K562 (cell line): ENCODE measurements at regions not wholly inside any gene's neighbourhood (a gene's known extent, or its start where the extent isn't known, plus 50 kb on each side); places are given as distances from the start of the nearest gene placed in this dataset.

Source experiments
- GTF2A2 ChIP-seq: IDR thresholded peaks from 2 replicates; pipeline ENCODE4 v1.6.1; 2016; ENCODE audit warnings: mild to moderate bottlenecking, missing genetic modification characterization, missing compliant biosample characterization
- NFE2L1 ChIP-seq: fragments of 450-650 bp; IDR thresholded peaks from 2 replicates; pipeline ENCODE4 v1.6.1; 2016; ENCODE audit warnings: missing genetic modification characterization, low read depth, mild to moderate bottlenecking, missing compliant biosample characterization, moderate library complexity, borderline replicate concordance
- RBBP5 ChIP-seq: fragments of 200-600 bp; sonication (generic); IDR thresholded peaks from 2 replicates; pipeline ENCODE4 v1.6.1; 2012; ENCODE audit warnings: borderline replicate concordance, mild to moderate bottlenecking, low read length, control low read depth, inconsistent platforms; ENCODE audit not compliant: insufficient read depth, poor library complexity, severe bottlenecking
- SPI1 ChIP-seq: IDR thresholded peaks from 2 replicates; pipeline ENCODE4 v1.6.1; 2011; ENCODE audit warnings: low read depth, low read length, control low read depth, borderline replicate concordance
- YY1 ChIP-seq, 3 experiments: IDR thresholded peaks; 2 replicates each; pipeline ENCODE4 v1.6.1; 2011; ENCODE audit warnings: low read length in 2 of 3, mild to moderate bottlenecking in 2 of 3, moderate library complexity in 2 of 3, borderline replicate concordance in 1 of 3, control low read depth in 1 of 3, low read depth in 1 of 3; ENCODE audit not compliant: insufficient read depth in 3 of 3, insufficient replicate concordance in 2 of 3, control insufficient read depth in 1 of 3, insufficient read length in 1 of 3; ENCODE audit errors: extremely low read depth in 1 of 3
- ZNF274 ChIP-seq: IDR thresholded peaks from 2 replicates; pipeline ENCODE4 v1.6.1; 2011; ENCODE audit warnings: low read depth, mild to moderate bottlenecking, low read length, moderate library complexity, borderline replicate concordance

GRCh38 chr4:8771258-8771590 lies 100.4 kb downstream of the HMX1 start:
- TF ChIP-seq RBBP5 (no peak), ZNF274 (no peak), GTF2A2 (tag) (no peak), YY1 (IDR thresholded peaks at IDR 0.05; ENCODE audit: borderline replicate concordance in 1 of 3, control insufficient read depth in 1 of 3, extremely low read depth in 1 of 3, insufficient read depth in 3 of 3, insufficient read length in 1 of 3, insufficient replicate concordance in 2 of 3, low read depth in 1 of 3, low read length in 2 of 3) (no peak), SPI1 (no peak), NFE2L1 (no peak)
